Activated T-helper 17 cell treated with anti-CD3 and anti-CD28 coated beads, Interleukin-2, amount 50 U/mL, for 72 hours (primary cell): ENCODE measurements at regions not wholly inside any gene's neighbourhood (a gene's known extent, or its start where the extent isn't known, plus 50 kb on each side); places are given as distances from the start of the nearest gene placed in this dataset.

ENCODE experiments used
- ATAC-seq: fragments of 150-1000 bp; cut with Tn5 transposase; replicated peaks from 2 replicates; pipeline ENCODE4 v1.10.0; 2021; ENCODE audit warnings: mild to moderate bottlenecking, moderate library complexity
- H3K27ac Mint-ChIP-seq: one replicate; pipeline ENCODE4 v1.8.0; 2022; ENCODE audit warnings: mixed read lengths
- H3K27me3 Mint-ChIP-seq: one replicate; pipeline ENCODE4 v1.8.0; 2022; ENCODE audit warnings: mixed read lengths
- H3K36me3 Mint-ChIP-seq: one replicate; pipeline ENCODE4 v1.8.0; 2022; ENCODE audit warnings: low read depth, mild to moderate bottlenecking, mixed read lengths
- H3K4me1 Mint-ChIP-seq: one replicate; pipeline ENCODE4 v1.8.0; 2022; ENCODE audit warnings: mixed read lengths
- H3K4me3 Mint-ChIP-seq: one replicate; pipeline ENCODE4 v1.8.0; 2022; ENCODE audit warnings: mild to moderate bottlenecking, mixed read lengths
- H3K9me3 Mint-ChIP-seq: one replicate; pipeline ENCODE4 v1.8.0; 2022; ENCODE audit warnings: mixed read lengths

DNA sequence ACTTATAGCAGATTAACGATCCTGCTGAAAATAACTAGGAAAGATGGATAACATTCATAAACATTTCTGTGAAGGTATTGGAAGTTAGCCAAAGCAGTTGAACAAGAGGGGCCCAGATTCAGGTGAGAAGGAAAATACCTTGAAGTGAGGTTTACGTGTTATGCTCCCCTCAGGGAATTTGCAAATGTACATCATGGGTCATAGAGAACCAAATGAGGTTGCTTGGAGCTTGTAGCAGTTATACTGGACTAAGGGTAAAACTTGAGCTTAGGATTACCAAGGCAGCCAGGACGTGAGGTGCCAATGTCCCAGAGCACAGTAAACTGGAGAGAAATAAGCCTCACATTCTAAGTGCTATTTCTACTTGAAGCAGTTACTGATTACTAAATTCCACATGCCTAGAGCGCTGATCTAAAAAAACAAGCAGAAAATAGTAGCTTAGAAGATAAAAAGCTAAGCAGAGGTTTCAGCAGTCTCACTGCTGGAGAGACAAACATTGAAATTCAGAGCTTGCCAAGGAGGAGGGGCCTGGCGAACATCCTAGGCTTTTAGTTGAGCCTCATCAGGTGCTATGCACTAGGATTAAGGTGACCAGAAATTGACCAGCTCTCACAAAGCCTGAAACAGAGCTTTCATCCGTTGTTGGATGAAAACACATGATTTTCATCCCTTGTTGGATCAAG is 136.7 kb upstream of the FAM20A start:
- Mint-ChIP-seq H3K9me3 (no peaks in the 10 kb centered on the region), H3K4me3 (no peak overlapping the region), H3K27ac (no peak overlapping the region), H3K27me3 (peaks cover 34% of the 10 kb centered on the region), H3K4me1 (no peaks in the 10 kb centered on the region), H3K36me3 (no peaks in the 10 kb centered on the region)
- ATAC-seq = no peak

- H3K4me1 Mint-ChIP-seq = no peaks in the 10 kb centered on the region
- H3K4me3 Mint-ChIP-seq = no peak overlapping the region
- H3K27me3 Mint-ChIP-seq = peaks cover 29% of the 10 kb centered on the region
- no peak overlapping the region for H3K27ac Mint-ChIP-seq
- no peak for ATAC-seq
- no peaks in the 10 kb centered on the region for H3K9me3 Mint-ChIP-seq
- no peaks in the 10 kb centered on the region for H3K36me3 Mint-ChIP-seq
Observed at GRCh38 chr17:68734931-68735330, 133.8 kb upstream of the FAM20A start.

GRCh38 chr17:68734187-68734900 is 133.2 kb upstream of the FAM20A start:
- ATAC-seq = no peak
- H3K27me3 Mint-ChIP-seq = peaks cover 30% of the 10 kb centered on the region
- no peaks in the 10 kb centered on the region for H3K9me3 Mint-ChIP-seq
- H3K27ac Mint-ChIP-seq = no peak overlapping the region
- H3K36me3 Mint-ChIP-seq = no peaks in the 10 kb centered on the region
- no peak overlapping the region for H3K4me3 Mint-ChIP-seq
- no peaks in the 10 kb centered on the region for H3K4me1 Mint-ChIP-seq

DNA sequence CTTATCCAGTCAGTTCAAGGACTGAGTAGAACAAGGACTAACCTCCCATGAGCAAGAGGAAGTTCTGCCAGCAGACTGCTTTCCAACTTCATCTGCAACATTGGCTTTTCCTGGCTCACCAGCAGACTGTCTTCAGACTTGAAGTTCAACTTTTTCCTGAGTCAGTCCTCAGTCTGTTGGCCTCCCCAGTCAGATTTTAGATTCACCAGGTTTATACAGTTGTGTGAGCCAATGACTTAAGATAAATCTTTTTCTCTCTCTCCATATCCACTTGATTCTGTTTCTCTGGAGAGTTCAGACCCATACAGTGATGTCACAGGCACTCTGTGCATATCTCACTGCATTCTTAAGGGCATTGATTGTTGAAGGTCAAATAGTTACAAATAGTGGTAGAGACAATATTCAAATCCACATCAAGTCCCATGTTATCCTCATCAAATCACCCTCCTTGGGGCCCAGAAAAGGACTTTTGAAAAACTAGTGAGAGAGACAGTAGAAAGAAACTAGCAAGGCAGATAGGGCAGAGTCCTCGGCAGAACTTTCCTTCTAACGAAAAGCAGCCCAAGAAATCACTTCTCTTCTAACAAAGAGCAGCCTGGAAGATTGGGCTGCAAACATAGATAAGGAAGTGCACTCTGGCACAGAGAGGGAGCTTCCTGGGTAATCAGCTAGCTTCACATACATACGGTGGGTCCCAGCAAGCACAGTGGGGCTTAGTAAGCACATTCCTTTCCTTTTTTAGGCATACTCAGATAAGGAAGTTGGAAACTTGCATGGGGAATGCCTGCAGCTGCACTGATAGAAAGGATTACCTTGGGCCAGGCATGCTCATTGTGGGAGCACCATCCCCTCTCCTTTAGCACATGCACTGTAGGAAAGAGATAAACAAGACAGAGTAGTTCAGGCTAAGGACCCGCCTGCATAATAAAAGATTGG is 132.3 kb upstream of the FAM20A start:
- no peak for ATAC-seq
- Mint-ChIP-seq H3K4me3 (no peak overlapping the region), H3K27ac (no peak overlapping the region), H3K27me3 (peaks cover 29% of the 10 kb centered on the region), H3K9me3 (peaks cover 3% of the 10 kb centered on the region), H3K36me3 (no peaks in the 10 kb centered on the region), H3K4me1 (no peaks in the 10 kb centered on the region)

GRCh38 chr17:68732301-68732749 is 131.2 kb upstream of the FAM20A start:
- ATAC-seq = no peak
- no peaks in the 10 kb centered on the region for H3K4me1 Mint-ChIP-seq
- no peaks in the 10 kb centered on the region for H3K36me3 Mint-ChIP-seq
- H3K9me3 Mint-ChIP-seq = peaks cover 3% of the 10 kb centered on the region
- H3K27ac Mint-ChIP-seq = no peak overlapping the region
- H3K27me3 Mint-ChIP-seq = peaks cover 24% of the 10 kb centered on the region
- H3K4me3 Mint-ChIP-seq = no peak overlapping the region

DNA sequence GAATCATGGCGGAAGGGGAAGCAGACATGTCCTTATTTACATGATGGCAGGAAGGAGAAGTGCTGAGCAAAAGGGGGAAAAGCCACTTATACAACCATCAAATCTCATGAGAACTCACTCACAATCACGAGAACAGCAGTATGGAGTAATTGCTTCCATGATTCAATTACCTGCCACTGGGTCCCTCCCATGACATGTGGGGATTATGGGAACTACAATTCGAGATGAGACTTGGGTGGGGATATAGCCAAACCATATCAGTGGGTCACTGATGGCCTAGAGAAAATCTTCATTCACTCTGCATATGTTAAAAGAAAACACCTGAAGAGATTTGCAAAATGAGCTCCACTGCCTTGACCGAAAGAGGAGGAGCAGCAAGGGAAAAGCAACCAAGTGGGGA is 130.3 kb upstream of the FAM20A start:
- Mint-ChIP-seq H3K27ac (no peak overlapping the region), H3K4me1 (no peaks in the 10 kb centered on the region), H3K4me3 (no peak overlapping the region), H3K36me3 (no peaks in the 10 kb centered on the region), H3K27me3 (peaks cover 25% of the 10 kb centered on the region), H3K9me3 (peaks cover 3% of the 10 kb centered on the region)
- ATAC-seq = no peak

GRCh38 chr17:68719431-68719830 is 118.3 kb upstream of the FAM20A start:
- Mint-ChIP-seq H3K36me3 (no peaks in the 10 kb centered on the region), H3K9me3 (no peaks in the 10 kb centered on the region), H3K27me3 (peaks cover 15% of the 10 kb centered on the region), H3K4me1 (no peaks in the 10 kb centered on the region), H3K27ac (no peak overlapping the region), H3K4me3 (no peak overlapping the region)
- no peak for ATAC-seq

DNA sequence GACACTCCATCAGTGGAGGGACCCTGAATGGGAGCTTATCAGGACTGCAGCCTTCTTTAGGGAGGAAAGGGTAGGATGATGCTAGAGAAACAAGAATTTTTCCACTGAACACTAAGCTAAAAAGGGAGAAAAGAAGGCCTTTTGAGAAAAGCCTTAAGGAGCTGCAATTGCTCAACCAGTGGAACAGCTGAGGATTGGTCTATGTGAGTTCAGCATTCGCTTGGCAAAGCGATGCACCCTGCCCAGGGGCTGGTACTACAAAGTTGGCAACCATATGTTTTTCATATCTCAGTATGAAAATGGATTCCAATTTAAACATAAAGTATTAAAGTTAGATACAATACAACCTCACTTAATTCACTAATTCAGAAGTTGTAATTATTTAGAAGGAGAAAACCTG is 117.8 kb upstream of the FAM20A start:
- Mint-ChIP-seq H3K36me3 (no peaks in the 10 kb centered on the region), H3K9me3 (no peaks in the 10 kb centered on the region), H3K27ac (no peak overlapping the region), H3K27me3 (peaks cover 15% of the 10 kb centered on the region), H3K4me3 (no peak overlapping the region), H3K4me1 (no peaks in the 10 kb centered on the region)
- no peak for ATAC-seq

GRCh38 chr17:68718465-68718864 is 117.3 kb upstream of the FAM20A start:
- ATAC-seq = no peak
- Mint-ChIP-seq H3K27me3 (peaks cover 16% of the 10 kb centered on the region), H3K27ac (no peak overlapping the region), H3K4me3 (no peak overlapping the region), H3K9me3 (no peaks in the 10 kb centered on the region), H3K4me1 (no peaks in the 10 kb centered on the region), H3K36me3 (no peaks in the 10 kb centered on the region)

- Mint-ChIP-seq H3K9me3 (no peaks in the 10 kb centered on the region), H3K4me3 (no peak overlapping the region), H3K27ac (no peak overlapping the region), H3K36me3 (no peaks in the 10 kb centered on the region), H3K27me3 (peaks cover 36% of the 10 kb centered on the region), H3K4me1 (no peaks in the 10 kb centered on the region)
- ATAC-seq = no peak
Observed at GRCh38 chr17:68714676-68715075, 113.5 kb upstream of the FAM20A start.

DNA sequence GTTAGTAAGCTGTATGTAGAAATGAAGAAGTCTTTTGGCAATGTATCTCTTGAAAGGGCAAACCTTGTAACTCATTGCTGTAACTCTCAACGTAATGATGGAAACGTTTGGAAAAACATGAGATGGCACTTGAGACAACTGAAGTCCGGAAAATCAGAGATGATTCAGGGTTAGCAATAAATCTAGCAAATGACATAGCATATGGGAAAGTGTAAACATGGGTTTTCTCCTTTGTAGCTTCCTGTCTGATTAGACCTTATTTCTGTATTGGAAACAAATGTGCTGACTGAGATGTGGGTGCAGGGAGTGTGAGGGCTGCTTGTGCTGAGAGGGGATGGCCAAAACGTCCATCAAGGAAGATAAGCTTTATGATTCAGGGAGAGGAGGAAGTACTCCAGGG is 110.7 kb upstream of the FAM20A start:
- H3K27ac Mint-ChIP-seq = no peak overlapping the region
- no peaks in the 10 kb centered on the region for H3K9me3 Mint-ChIP-seq

DNA sequence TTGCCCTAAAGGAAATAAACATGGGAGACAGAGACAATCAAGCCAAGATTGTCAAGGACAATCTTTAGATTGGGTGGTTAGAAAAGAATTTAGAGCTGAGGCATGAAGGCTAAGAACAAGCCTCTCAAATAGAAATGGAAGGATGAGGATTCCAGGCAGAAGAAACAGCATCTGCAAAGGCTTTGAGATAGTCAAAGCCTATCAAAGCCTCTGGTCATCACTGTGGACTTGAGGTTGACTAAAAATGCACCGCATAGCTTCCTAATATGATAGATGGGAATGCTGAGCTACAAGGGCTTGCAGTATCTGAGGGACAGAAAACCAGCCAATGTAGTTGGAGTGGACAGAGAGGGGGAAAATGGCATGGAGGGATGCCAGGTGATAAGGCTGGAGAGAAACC is 109.8 kb upstream of the FAM20A start:
- H3K4me3 Mint-ChIP-seq = no peak overlapping the region
- no peak for ATAC-seq
- H3K4me1 Mint-ChIP-seq = no peaks in the 10 kb centered on the region
- no peaks in the 10 kb centered on the region for H3K36me3 Mint-ChIP-seq
- H3K27me3 Mint-ChIP-seq = peaks cover 36% of the 10 kb centered on the region
- no peaks in the 10 kb centered on the region for H3K9me3 Mint-ChIP-seq
- no peak overlapping the region for H3K27ac Mint-ChIP-seq

More for the DNA sequence above, 110.7 kb upstream of the FAM20A start:
- H3K36me3 Mint-ChIP-seq = no peaks in the 10 kb centered on the region
- no peaks in the 10 kb centered on the region for H3K4me1 Mint-ChIP-seq
- peaks cover 36% of the 10 kb centered on the region for H3K27me3 Mint-ChIP-seq
- no peak overlapping the region for H3K4me3 Mint-ChIP-seq
- no peak for ATAC-seq

- ATAC-seq = no peak
- H3K27me3 Mint-ChIP-seq = peaks cover 37% of the 10 kb centered on the region
- no peak overlapping the region for H3K27ac Mint-ChIP-seq
- no peaks in the 10 kb centered on the region for H3K4me1 Mint-ChIP-seq
- H3K36me3 Mint-ChIP-seq = no peaks in the 10 kb centered on the region
- H3K4me3 Mint-ChIP-seq = no peak overlapping the region
- no peaks in the 10 kb centered on the region for H3K9me3 Mint-ChIP-seq
Observed at GRCh38 chr17:68710035-68710780, 109.0 kb upstream of the FAM20A start.

DNA sequence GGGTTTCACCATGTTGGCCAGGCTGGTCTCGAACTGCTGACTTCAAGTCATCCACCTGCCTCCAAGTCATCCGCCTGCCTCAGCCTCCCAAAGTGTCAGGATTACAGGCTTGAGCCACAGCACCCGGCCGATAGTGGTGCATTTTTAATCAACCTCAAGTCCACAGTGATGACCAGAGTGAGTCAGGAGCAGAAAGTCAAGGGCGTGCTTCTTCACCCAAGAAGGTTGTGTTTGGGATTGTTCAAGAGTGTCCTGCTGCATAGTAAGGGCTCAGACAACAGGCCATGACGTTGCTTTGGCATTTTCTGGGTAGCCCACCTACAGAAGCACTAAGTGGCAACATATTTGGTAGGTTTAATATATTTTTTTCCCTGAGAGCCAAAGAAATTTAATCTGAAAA is 108.3 kb upstream of the FAM20A start:
- no peak for ATAC-seq
- no peak overlapping the region for H3K27ac Mint-ChIP-seq
- no peaks in the 10 kb centered on the region for H3K4me1 Mint-ChIP-seq
- H3K36me3 Mint-ChIP-seq = no peaks in the 10 kb centered on the region
- H3K4me3 Mint-ChIP-seq = no peak overlapping the region
- H3K9me3 Mint-ChIP-seq = no peaks in the 10 kb centered on the region
- peaks cover 36% of the 10 kb centered on the region for H3K27me3 Mint-ChIP-seq
